Endothelial cell of umbilical vein (primary cell): ENCODE measurements at regions not wholly inside any gene's neighbourhood (a gene's known extent, or its start where the extent isn't known, plus 50 kb on each side); places are given as distances from the start of the nearest gene placed in this dataset.

ENCODE experiments used
- BruUV-seq: library from RNA; stranded (reverse); fragments of 400-500 nt; replicated peaks from 2 replicates; lab custom pipeline; 2021; lab: Mats Ljungman, UMichigan
- CTCF ChIA-PET: fragments of 300-600, 350-600 bp; sonication (Branson Sonifier 250); formaldehyde crosslinking; loops from one replicate; lab custom pipeline; 2021; ENCODE audit warnings: antibody characterized with exemption, inconsistent platforms; lab: Charles Lee
- POLR2A ChIA-PET: fragments of 300-600, 350-600 bp; sonication (Branson Sonifier 250); formaldehyde crosslinking; loops from one replicate; lab custom pipeline; 2021; ENCODE audit warnings: antibody characterized with exemption, inconsistent platforms; lab: Charles Lee
- DNase-seq: peaks from one replicate; pipeline ENCODE4 v3.0.0-alpha.2; 2011; ENCODE audit warnings: low read depth, low spot score
- FAIRE-seq: peaks from 2 replicates; lab custom pipeline; 2011; peaks lifted over from hg19 to GRCh38; lab: Jason Lieb, UNC
- H2AFZ ChIP-seq: 2 replicates; pipeline ENCODE4 v1.6.0; 2012; ENCODE audit warnings: low read depth, low read length, control low read depth, inconsistent platforms
- H3K27ac ChIP-seq: 2 replicates; pipeline ENCODE4 v1.5.1; 2011; ENCODE audit warnings: low read depth, mild to moderate bottlenecking, control low read depth, low read length, moderate library complexity; ENCODE audit not compliant: insufficient read depth
- H3K27me3 ChIP-seq, 2 experiments: 2 replicates each; pipeline versions ENCODE4 v1.6.0 to v1.6.1; 2011; ENCODE audit warnings: low read length in 2 of 2, mixed read lengths in 1 of 2; ENCODE audit not compliant: control insufficient read depth in 2 of 2, insufficient read depth in 2 of 2
- H3K36me3 ChIP-seq, 2 experiments: 2 replicates in 1 of 2; 3 replicates in 1 of 2; pipeline ENCODE4 v1.5.1; 2011; ENCODE audit warnings: low read length in 2 of 2, mild to moderate bottlenecking in 1 of 2, moderate library complexity in 1 of 2; ENCODE audit not compliant: control insufficient read depth in 2 of 2, insufficient read depth in 2 of 2; ENCODE audit errors: extremely low read depth in 1 of 2
- H3K4me1 ChIP-seq: 3 replicates; pipeline ENCODE4 v1.5.1; 2011; ENCODE audit warnings: mild to moderate bottlenecking, low read length; ENCODE audit not compliant: control insufficient read depth, insufficient read depth; ENCODE audit errors: extremely low read depth
- H3K4me2 ChIP-seq: 2 replicates; pipeline ENCODE4 v1.6.1; 2011; ENCODE audit warnings: low read length, control low read depth, mixed read lengths; ENCODE audit not compliant: insufficient read depth
- H3K4me3 ChIP-seq, 3 experiments: fragments of 200-600 bp in 1 of 3; sonication (generic), shearing (Covaris generic) in 1 of 3; replicated peaks in 1 of 3; 2 replicates each; pipeline ENCODE4 v1.5.1; 2011 to 2016; ENCODE audit warnings: control low read depth in 3 of 3, low read length in 3 of 3, mild to moderate bottlenecking in 2 of 3, inconsistent platforms in 1 of 3, low read depth in 1 of 3, moderate library complexity in 1 of 3; ENCODE audit not compliant: insufficient read depth in 1 of 3
- H3K79me2 ChIP-seq: 2 replicates; pipeline ENCODE4 v1.6.0; 2012; ENCODE audit warnings: low read length, inconsistent platforms; ENCODE audit not compliant: control insufficient read depth, insufficient read depth
- H3K9ac ChIP-seq: replicated peaks from 2 replicates; pipeline ENCODE3; 2011; ENCODE audit warnings: low read length, control low read depth; ENCODE audit not compliant: insufficient read depth; ENCODE audit errors: extremely low read depth
- H3K9me1 ChIP-seq: replicated peaks from 3 replicates; pipeline ENCODE4 v1.6.0; 2011; ENCODE audit warnings: mild to moderate bottlenecking, low read length; ENCODE audit not compliant: control insufficient read depth, insufficient read depth; ENCODE audit errors: extremely low read depth
- H3K9me3 ChIP-seq: replicated peaks from 2 replicates; pipeline ENCODE4 v1.5.1; 2012; ENCODE audit warnings: low read length, inconsistent platforms; ENCODE audit not compliant: control insufficient read depth, insufficient read depth
- H4K20me1 ChIP-seq: replicated peaks from 2 replicates; pipeline ENCODE3; 2011; ENCODE audit warnings: mild to moderate bottlenecking, low read length; ENCODE audit not compliant: control insufficient read depth, insufficient read depth; ENCODE audit errors: extremely low read depth
- CTCF ChIP-seq, 2 donors: IDR thresholded peaks; 1 replicate in 1 of 2; 2 replicates in 1 of 2; pipeline ENCODE4 v1.5.1; 2011; ENCODE audit warnings: low read length in 2 of 2, mild to moderate bottlenecking in 2 of 2, moderate library complexity in 2 of 2, control low read depth in 1 of 2, inconsistent platforms in 1 of 2, low read depth in 1 of 2; ENCODE audit not compliant: insufficient read depth in 1 of 2; ENCODE audit errors: extremely low read depth in 1 of 2
- EZH2 ChIP-seq: IDR thresholded peaks from 2 replicates; pipeline ENCODE4 v1.6.1; 2012; ENCODE audit warnings: borderline replicate concordance, low read depth, mild to moderate bottlenecking, moderate library complexity, low read length, inconsistent platforms; ENCODE audit not compliant: severe bottlenecking
- FOS ChIP-seq: IDR thresholded peaks from 2 replicates; pipeline ENCODE4 v1.6.1; 2011; ENCODE audit warnings: mild to moderate bottlenecking, low read length, moderate library complexity, borderline replicate concordance; ENCODE audit not compliant: insufficient read depth
- GATA2 ChIP-seq: IDR thresholded peaks from 2 replicates; pipeline ENCODE4 v1.7.0; 2011; ENCODE audit warnings: low read depth, mild to moderate bottlenecking, moderate library complexity, mixed read lengths, low read length; ENCODE audit not compliant: insufficient read length, insufficient read depth
- JUN ChIP-seq: IDR thresholded peaks from 2 replicates; pipeline ENCODE4 v1.6.1; 2011; ENCODE audit warnings: borderline replicate concordance, low read depth; ENCODE audit not compliant: insufficient read length, insufficient read depth
- MAX ChIP-seq: IDR thresholded peaks from 2 replicates; pipeline ENCODE4 v1.6.1; 2011; ENCODE audit not compliant: insufficient read depth, insufficient read length
- MYC ChIP-seq: IDR thresholded peaks from one replicate; pipeline ENCODE4 v1.6.1; 2011; ENCODE audit warnings: mild to moderate bottlenecking, low read depth, low read length
- POLR2A ChIP-seq: IDR thresholded peaks from 2 replicates; pipeline ENCODE4 v1.6.1; 2012; ENCODE audit warnings: low read depth, mild to moderate bottlenecking, control low read depth, low read length
- POLR2AphosphoS5 ChIP-seq: IDR thresholded peaks from 2 replicates; pipeline ENCODE4 v1.6.1; 2012; ENCODE audit warnings: low read depth, mild to moderate bottlenecking, control low read depth, low read length, moderate library complexity; ENCODE audit not compliant: insufficient read depth
- dilution Hi-C: fragments of 300-500 bp; cut with MboI; formaldehyde crosslinking; loops from one replicate; pipeline ENCODE4 v1.15.0; 2019; ENCODE audit warnings: low sequenced_read_pairs; ENCODE audit not compliant: extremely low pct_ligation_motif_present
- intact Hi-C: fragments of 100-400 bp; cut with micrococcal nuclease; formaldehyde crosslinking; loops from one replicate; pipeline ENCODE4 v1.10.0; 2022

DNA sequence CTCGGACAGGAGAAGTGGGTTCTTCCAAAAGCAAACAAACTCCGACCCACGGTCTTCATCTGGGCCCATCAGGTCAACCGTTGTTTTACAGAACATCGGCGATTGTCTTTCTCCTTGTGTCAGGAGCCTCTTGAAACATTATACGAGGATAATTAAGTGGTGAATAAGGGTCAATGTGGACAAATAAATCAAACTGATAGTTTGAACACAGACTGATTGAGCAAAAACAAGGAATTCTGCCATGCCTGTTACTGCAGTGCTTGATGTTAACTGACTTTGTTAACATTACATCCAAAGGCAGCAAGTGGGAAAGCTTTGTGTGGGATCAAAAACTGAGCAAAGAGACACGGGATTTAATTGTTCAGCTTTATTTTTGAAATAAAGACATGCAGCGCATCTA is 101.1 kb upstream of the IFNGR1 start:
- no peak for FAIRE-seq
- no peak overlapping the region for H3K27ac ChIP-seq
- H3K36me3 ChIP-seq: no peaks in the 10 kb centered on the region
- H3K9me1 ChIP-seq: no peaks in the 10 kb centered on the region
- H3K9ac ChIP-seq: no peak overlapping the region
- DNase-seq: no peak
- H3K79me2 ChIP-seq: no peaks in the 10 kb centered on the region
- H3K4me3 ChIP-seq: no peak overlapping the region
- POLR2A ChIA-PET: no interaction called here
- H3K4me2 ChIP-seq: no peak overlapping the region
- dilution Hi-C loops: no loop called here
- H3K9me3 ChIP-seq: no peaks in the 10 kb centered on the region
- H3K4me1 ChIP-seq: no peaks in the 10 kb centered on the region
- peaks cover 0 to 7% of the 10 kb centered on the region in 2 experiments for H3K27me3 ChIP-seq
- no peak overlapping the region for H2AFZ ChIP-seq
- H4K20me1 ChIP-seq: no peaks in the 10 kb centered on the region
- TF ChIP-seq POLR2AphosphoS5 (no peak), JUN (no peak), CTCF (IDR thresholded peaks at IDR 0.05; ENCODE audit: extremely low read depth in 1 of 2, insufficient read depth in 1 of 2, low read depth in 1 of 2, low read length in 2 of 2) (no peak), EZH2 (no peak), MYC (no peak), POLR2A (no peak), FOS (no peak), MAX (no peak), GATA2 (no peak)
- CTCF ChIA-PET: interaction anchor here (1.2 to 3.1 kb wide), 5 partner anchors 11 to 321 kb away, joined by 3 to 16 read pairs (median 4); no protein-coding TSS in a partner anchor
- intact Hi-C loops: no loop called here
- BruUV-seq: no TSS peak
